GM11168 (cell line): ENCODE measurements at regions not wholly inside any gene's neighbourhood (a gene's known extent, or its start where the extent isn't known, plus 50 kb on each side); places are given as distances from the start of the nearest gene placed in this dataset.

Experiments used
- in situ Hi-C: fragments of 300-500 bp; cut with MboI; formaldehyde crosslinking; loops from one replicate; pipeline ENCODE4 v1.12.0; 2022; ENCODE audit warnings: low sequenced_read_pairs; ENCODE audit not compliant: unreplicated experiment

DNA sequence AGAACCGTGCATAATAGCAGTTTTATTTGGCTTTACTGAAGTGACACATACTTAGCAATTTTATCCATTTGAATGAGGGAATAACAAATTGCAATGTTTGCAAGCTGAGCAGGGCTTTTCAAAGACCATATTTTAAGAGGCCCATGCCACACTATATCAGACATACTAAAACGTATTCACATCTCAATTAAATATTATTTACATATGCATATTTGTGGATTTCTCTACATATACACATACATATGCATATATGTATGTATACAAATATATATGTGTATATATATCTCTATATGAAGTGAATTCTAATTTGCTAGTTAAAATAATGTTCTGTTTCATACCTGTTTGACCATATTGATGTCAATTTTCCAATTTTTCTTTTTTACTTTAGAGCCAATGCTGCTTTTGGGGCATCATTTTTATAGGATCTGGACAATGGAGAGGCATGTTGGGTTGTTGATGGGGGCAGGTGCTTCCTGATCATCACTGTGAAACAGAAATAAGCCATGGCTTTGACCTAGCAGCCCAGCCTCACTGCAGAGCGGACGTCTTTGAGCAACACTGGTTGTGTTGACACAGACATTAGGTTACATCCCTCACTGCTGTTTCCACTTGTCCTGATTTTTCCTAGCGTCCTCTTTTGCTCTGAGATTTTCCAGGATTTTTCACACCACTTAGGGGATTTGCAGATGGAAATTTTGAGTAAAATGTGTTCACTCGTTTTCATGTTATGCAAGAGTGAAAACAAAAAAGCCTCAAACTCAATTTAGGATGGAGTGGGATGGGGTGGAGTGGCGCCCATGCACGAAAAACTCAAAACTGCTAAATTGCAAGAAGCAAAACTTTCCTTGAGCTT is 56.9 kb downstream of the RDH14 start:
- in situ Hi-C loops: loop anchor here (25.0 kb wide), 1 partner anchor 234 kb away; no protein-coding TSS in a partner anchor

GRCh38 chr2:18502142-18502541 is 58.3 kb downstream of the RDH14 start:
- in situ Hi-C loops: loop anchor here (25.0 kb wide), 1 partner anchor 235 kb away; no protein-coding TSS in a partner anchor

GRCh38 chr2:18501729-18502128 is 58.7 kb downstream of the RDH14 start:
- in situ Hi-C loops: loop anchor here (25.0 kb wide), 1 partner anchor 236 kb away; no protein-coding TSS in a partner anchor

GRCh38 chr2:18501156-18501555 is 59.3 kb downstream of the RDH14 start:
- in situ Hi-C loops: loop anchor here (25.0 kb wide), 1 partner anchor 236 kb away; no protein-coding TSS in a partner anchor

DNA sequence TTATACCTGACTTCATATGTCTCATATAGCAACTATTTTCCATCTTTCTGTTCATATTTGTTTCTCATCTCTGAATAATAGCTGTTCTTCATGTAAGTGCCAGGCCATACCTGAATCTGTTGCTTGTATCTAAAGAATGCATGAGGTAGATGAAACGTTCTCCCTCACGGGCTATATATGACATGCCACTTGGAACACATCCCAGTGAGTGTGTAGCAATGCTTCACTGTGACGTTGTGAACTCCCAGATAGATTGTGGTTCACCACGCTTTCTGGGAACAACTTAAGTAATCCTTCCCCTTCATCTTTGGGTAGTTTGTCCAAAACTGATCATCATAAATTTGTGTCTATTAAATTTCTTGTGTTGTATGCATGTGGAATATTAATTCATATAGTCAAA is 60.1 kb downstream of the RDH14 start:
- in situ Hi-C loops: loop anchor here (25.0 kb wide), 1 partner anchor 237 kb away; no protein-coding TSS in a partner anchor

DNA sequence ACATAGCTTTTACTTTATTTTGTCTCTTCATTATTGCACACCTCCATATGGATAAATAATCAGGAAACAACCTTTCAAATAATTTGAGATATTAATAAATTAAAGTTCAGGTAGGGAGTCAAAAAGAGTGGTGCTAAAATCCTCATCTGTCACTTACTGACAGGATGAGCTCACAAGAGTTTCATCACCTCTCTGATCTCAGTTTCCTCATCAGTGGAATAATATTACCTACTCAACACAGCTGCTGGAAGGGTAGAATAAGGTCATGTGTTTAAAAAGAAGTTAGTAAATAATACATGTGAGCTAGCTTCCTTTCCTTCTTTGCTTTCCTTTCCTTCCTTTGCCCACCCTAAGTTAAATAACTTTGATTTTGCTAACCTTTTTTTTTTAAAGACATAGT is 61.9 kb downstream of the RDH14 start:
- in situ Hi-C loops: no loop called here

DNA sequence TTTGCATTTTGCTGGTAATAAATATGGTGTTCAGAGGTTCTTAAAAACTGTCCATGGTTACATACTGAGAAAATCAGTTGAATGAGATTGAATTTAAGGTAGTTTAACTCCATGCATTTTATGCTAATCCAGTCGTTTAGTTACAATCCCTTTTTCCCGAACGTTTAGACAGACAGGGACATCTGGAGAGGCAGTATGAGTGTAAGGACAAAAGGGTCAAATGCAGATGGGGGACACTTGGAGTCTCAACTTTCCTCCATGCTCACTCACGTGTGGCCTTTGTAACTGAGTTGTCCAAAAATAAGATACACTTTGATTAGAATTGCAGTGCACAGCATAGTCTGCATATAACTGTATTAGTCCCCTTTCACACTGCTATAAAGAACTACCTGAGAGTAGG is 63.9 kb downstream of the RDH14 start:
- in situ Hi-C loops: no loop called here

DNA sequence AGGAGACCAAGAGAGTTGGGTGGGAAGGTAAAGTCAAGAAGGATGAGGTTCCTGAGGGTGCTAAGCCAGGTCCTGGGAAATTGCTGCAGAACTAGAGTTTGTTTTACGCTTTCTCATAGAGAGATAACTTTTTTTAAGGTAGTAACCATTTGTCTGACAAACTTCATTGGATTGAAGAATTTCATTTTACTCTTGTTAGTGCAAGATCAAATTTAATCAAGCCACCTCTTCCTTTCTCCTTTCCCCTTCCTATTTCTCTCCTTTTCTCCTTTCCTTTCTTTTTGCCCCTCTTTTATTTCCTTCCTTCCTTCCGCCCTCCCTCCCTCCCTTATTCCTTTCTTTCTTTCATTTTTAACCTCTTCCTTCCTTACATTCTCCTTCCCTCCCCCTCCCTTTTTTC is 65.4 kb downstream of the RDH14 start:
- in situ Hi-C loops: no loop called here

GRCh38 chr2:18492721-18493120 is 67.7 kb downstream of the RDH14 start:
- in situ Hi-C loops: no loop called here

DNA sequence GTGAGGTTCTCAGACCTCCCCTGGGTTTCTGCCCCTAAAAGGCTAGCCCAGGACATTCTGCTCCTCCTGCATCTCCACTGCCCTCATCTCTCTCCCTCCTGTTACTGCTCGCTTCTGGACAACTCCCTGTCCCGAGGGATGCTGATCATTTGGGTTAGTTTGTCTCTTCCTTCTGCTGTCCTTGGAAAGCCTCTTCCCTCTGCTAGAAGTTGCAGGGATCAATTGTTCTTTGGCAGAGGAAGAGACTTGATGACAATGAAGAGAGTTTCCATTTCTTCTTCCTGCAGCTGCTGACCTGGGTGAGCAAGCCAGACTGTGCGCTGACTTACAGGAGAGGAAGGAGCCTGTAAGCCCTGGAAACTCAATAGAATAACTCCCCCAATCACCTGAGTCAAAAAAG is 68.9 kb downstream of the RDH14 start:
- in situ Hi-C loops: no loop called here

- in situ Hi-C loops: no loop called here
These were observed 69.6 kb downstream of the RDH14 start for GRCh38 chr2:18490901-18491300.

GRCh38 chr2:18487106-18487913 is 73.1 kb downstream of the RDH14 start:
- in situ Hi-C loops: no loop called here

GRCh38 chr2:18484625-18485024 is 75.8 kb downstream of the RDH14 start:
- in situ Hi-C loops: no loop called here

DNA sequence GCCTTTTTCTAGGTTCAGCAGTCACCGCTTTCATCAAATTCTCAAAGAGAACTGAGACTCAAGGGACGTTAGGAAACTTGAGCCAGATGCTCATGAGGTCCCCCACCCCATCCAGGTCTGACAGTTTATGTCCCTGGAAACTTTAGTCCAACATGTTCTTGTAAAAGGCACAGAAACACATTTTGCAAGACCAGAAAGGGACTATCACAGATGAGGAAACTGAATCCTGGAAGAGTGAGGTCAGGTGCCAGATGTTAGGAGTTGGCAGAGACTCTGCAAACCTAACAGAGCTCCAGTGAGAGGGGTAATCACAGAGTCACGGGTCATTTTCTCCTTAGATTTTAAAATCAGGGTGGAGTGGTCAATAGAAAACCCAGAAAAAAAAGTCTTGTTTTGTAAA is 76.6 kb downstream of the RDH14 start:
- in situ Hi-C loops: no loop called here

DNA sequence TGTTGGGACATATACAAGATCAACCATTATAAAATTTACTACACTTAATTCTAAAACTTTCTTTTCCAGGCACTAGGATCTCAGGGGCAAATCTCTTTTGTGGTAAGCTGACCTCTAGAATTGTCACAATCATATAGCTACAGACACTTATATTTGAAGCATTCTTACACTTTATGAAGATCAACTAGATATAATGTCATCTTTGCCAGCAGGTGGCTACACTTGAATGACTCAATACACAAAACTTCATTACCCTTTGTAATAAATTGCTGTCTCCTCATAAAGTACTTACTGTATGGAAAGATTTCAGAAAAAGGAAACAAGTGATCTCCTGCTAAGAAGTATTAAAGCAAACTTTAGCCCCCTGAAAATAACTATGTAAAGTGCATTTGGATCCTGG is 77.8 kb downstream of the RDH14 start:
- in situ Hi-C loops: no loop called here

DNA sequence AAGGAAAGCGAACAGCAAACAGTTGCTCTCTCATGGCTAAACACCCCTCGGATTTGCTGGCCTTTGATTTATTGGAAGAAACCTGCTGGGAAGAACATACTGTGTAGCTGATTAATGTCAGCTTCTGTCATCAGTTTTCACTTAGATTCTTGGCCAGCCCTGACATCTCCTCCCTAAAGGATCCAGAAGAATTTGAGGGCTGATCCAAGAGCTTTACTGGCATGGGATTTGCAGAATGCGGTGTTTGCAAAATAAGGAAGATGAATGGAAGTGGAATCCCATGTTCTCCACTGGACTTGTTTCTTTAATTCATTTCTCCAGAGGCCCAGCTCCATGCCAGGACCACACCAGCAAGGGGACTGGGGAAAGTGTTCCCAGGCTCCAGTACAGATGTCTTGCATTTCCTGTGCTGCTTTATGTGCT is 80.5 kb downstream of the RDH14 start:
- in situ Hi-C loops: no loop called here

DNA sequence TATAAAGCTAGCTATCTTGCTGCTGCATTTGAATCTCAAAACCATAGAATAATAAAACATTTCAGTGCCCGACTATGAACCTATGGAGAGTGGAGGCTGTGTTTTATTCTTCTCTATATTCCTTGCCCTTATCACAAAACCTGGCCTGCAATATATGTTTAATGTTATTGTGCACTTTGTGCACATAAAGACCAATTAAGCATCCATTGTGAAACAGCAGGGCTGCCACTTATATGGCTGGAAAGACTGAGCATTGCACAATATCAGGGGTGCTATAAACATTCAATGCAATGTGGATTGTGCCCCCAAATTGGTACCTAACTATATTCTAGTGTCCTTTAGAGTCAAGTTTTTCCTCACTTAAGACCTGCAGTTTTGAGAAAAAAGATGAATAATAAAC is 83.2 kb downstream of the RDH14 start:
- in situ Hi-C loops: no loop called here

GRCh38 chr2:18476484-18476883 is 84.0 kb downstream of the RDH14 start:
- in situ Hi-C loops: no loop called here

DNA sequence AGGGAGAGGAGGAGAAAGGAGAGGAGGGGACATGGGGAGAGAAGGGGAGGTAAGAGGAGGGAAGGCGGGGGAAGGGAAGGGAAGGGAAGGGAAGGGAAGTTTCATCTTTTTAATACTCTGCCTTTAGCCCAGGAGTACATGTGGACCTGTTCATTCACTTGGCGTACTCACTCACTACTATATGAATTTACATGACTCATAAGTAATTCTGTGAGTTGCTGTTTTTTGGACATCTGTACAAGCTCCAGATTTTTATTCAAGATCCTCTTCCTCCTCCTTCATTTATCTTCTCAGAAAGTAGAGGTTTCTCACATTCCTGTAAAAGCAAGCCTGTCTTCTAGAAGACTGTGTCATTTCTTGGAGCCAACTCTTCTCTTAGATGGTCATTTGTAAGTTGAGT is 84.6 kb downstream of the RDH14 start:
- in situ Hi-C loops: no loop called here

GRCh38 chr2:18474700-18475099 is 85.8 kb downstream of the RDH14 start:
- in situ Hi-C loops: no loop called here
